Endothelial cell (in vitro differentiated cells): ENCODE measurements at regions not wholly inside any gene's neighbourhood (a gene's known extent, or its start where the extent isn't known, plus 50 kb on each side); places are given as distances from the start of the nearest gene placed in this dataset.

ENCODE experiments used
- DNase-seq: peaks from one replicate; pipeline ENCODE4 v3.0.0; 2021; ENCODE audit warnings: low spot score
- H3K27ac Mint-ChIP-seq: one replicate; pipeline ENCODE4 v1.8.0; 2021; ENCODE audit warnings: mixed read lengths, inconsistent platforms; ENCODE audit not compliant: unreplicated experiment
- H3K27me3 Mint-ChIP-seq: one replicate; pipeline ENCODE4 v1.8.0; 2021; ENCODE audit warnings: mild to moderate bottlenecking, moderate library complexity, mixed read lengths, inconsistent platforms; ENCODE audit not compliant: unreplicated experiment
- H3K36me3 Mint-ChIP-seq: one replicate; pipeline ENCODE4 v1.8.0; 2021; ENCODE audit warnings: mild to moderate bottlenecking, low read depth, mixed read lengths, inconsistent platforms; ENCODE audit not compliant: unreplicated experiment
- H3K4me1 Mint-ChIP-seq: one replicate; pipeline ENCODE4 v1.8.0; 2021; ENCODE audit warnings: mild to moderate bottlenecking, mixed read lengths, inconsistent platforms; ENCODE audit not compliant: unreplicated experiment
- H3K4me3 Mint-ChIP-seq: one replicate; pipeline ENCODE4 v1.8.0; 2021; ENCODE audit warnings: mild to moderate bottlenecking, mixed read lengths, inconsistent platforms; ENCODE audit not compliant: unreplicated experiment
- H3K9me3 Mint-ChIP-seq: one replicate; pipeline ENCODE4 v1.8.0; 2021; ENCODE audit warnings: mixed read lengths, inconsistent platforms; ENCODE audit not compliant: unreplicated experiment
- CTCF ChIP-seq: fragments of 200-600 bp; sonication (generic); IDR thresholded peaks from one replicate; pipeline ENCODE4 v1.5.0; 2021; ENCODE audit warnings: antibody characterized with exemption; ENCODE audit not compliant: unreplicated experiment

- Mint-ChIP-seq H3K36me3 (no peaks in the 10 kb centered on the region), H3K4me3 (no peak overlapping the region), H3K4me1 (no peaks in the 10 kb centered on the region), H3K9me3 (no peaks in the 10 kb centered on the region), H3K27ac (no peak overlapping the region), H3K27me3 (peaks cover 3% of the 10 kb centered on the region)
- TF ChIP-seq CTCF: no peak
- DNase-seq: no peak
These were observed 254.4 kb downstream of the BRD1 start for GRCh38 chr22:49573109-49573765.

GRCh38 chr22:49571326-49571725, 256.3 kb downstream of the BRD1 start:
- H3K27me3 Mint-ChIP-seq: peaks cover 3% of the 10 kb centered on the region
- DNase-seq: no peak
- no peak overlapping the region for H3K4me3 Mint-ChIP-seq
- H3K36me3 Mint-ChIP-seq: no peaks in the 10 kb centered on the region
- TF ChIP-seq CTCF: no peak
- H3K9me3 Mint-ChIP-seq: no peaks in the 10 kb centered on the region
- H3K27ac Mint-ChIP-seq: no peak overlapping the region
- H3K4me1 Mint-ChIP-seq: no peaks in the 10 kb centered on the region

GRCh38 chr22:49570032-49570848, 257.4 kb downstream of the BRD1 start:
- no peak for DNase-seq
- Mint-ChIP-seq H3K9me3 (no peaks in the 10 kb centered on the region), H3K27me3 (peaks cover 3% of the 10 kb centered on the region), H3K36me3 (no peaks in the 10 kb centered on the region), H3K4me1 (no peaks in the 10 kb centered on the region), H3K27ac (no peak overlapping the region), H3K4me3 (no peak overlapping the region)
- TF ChIP-seq CTCF: no peak

- no peak overlapping the region for H3K4me3 Mint-ChIP-seq
- H3K9me3 Mint-ChIP-seq: no peaks in the 10 kb centered on the region
- no peaks in the 10 kb centered on the region for H3K4me1 Mint-ChIP-seq
- H3K27me3 Mint-ChIP-seq: peaks cover 3% of the 10 kb centered on the region
- no peak for DNase-seq
- TF ChIP-seq CTCF: no peak
- no peak overlapping the region for H3K27ac Mint-ChIP-seq
- H3K36me3 Mint-ChIP-seq: no peaks in the 10 kb centered on the region
These were observed 258.2 kb downstream of the BRD1 start for GRCh38 chr22:49569286-49570031.
